ENCODE measurements at regions not wholly inside any gene's neighbourhood (a gene's known extent, or its start where the extent isn't known, plus 50 kb on each side); places are given as distances from the start of the nearest gene placed in this dataset.

DNA sequence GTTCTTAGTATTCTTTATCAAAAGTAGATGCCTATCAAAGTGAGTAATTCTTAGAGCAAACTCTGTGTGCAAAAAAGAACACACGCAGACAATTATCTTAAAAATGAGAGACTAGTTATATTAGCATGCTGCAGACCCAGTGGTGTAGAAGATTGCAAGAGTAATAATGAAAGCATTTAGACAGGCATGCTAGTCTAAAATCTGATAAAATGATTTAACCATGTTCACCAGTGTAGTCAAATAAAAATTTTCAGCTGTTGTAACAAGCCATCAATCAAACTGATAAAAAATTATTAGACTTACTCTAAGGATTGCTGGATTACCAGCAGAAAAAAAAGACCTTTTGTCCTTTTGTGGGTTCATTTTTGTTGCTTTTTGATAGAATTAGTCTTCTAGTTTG, 241.9 kb upstream of the TLE4 start:
- no peak for DNase-seq (ENCODE audit: low read depth)
- H3K4me3 ChIP-seq (ENCODE audit: low read depth, low read length): no peak overlapping the region
- TF ChIP-seq, protein P1, sequence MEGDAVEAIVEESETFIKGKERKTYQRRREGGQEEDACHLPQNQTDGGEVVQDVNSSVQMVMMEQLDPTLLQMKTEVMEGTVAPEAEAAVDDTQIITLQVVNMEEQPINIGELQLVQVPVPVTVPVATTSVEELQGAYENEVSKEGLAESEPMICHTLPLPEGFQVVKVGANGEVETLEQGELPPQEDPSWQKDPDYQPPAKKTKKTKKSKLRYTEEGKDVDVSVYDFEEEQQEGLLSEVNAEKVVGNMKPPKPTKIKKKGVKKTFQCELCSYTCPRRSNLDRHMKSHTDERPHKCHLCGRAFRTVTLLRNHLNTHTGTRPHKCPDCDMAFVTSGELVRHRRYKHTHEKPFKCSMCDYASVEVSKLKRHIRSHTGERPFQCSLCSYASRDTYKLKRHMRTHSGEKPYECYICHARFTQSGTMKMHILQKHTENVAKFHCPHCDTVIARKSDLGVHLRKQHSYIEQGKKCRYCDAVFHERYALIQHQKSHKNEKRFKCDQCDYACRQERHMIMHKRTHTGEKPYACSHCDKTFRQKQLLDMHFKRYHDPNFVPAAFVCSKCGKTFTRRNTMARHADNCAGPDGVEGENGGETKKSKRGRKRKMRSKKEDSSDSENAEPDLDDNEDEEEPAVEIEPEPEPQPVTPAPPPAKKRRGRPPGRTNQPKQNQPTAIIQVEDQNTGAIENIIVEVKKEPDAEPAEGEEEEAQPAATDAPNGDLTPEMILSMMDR (IDR thresholded peaks at IDR 0.05; ENCODE audit: insufficient read depth, low read length): no peak

DNA sequence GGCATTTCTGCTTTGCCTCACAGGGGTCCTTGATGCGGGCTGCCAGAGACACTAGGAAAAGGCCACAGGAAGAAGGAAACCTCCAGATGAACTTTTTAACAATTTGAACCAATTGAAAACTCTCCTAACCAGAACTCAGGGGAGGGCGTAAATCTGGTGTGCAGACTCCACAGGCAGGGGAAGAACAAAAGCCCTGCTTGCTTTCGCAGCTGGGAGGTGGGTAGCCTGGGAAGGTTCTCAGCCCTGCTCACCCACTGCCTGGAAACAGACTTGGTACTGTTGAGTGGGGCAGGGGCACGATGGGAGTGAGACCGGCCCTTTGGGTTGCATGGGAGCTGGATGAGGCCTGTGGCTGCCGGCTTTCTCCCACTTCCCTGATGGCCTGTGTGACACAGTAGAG, 237.8 kb upstream of the TLE4 start:
- no peak overlapping the region for H3K4me3 ChIP-seq (ENCODE audit: low read depth, low read length)
- TF ChIP-seq, protein P1 (IDR thresholded peaks at IDR 0.05; ENCODE audit: insufficient read depth, low read length): no peak

DNA sequence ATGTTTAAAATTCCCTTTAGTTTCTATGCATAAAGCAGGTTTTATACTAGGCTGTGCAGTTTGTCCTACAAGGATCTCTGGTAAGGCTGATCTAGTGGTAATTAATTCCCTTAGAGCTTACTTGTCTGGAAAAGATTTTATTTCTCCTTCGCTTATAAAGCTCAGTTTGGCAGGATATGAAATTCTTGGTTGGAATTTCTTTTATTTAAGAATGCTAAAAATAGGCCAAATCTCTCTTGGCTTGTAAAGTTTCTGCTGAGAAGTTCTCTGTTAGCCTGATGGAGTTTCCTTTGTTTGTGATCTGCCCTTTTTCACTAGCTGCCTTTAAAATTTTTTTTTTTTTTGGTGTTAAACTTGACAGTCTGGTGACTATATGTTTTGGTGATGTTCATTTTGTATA, 237.1 kb upstream of the TLE4 start:
- no peak for DNase-seq (ENCODE audit: low read depth)
- TF ChIP-seq, protein P1 (IDR thresholded peaks at IDR 0.05; ENCODE audit: insufficient read depth, low read length): no peak
- no peak overlapping the region for H3K4me3 ChIP-seq (ENCODE audit: low read depth, low read length)

More for the DNA sequence above, 237.8 kb upstream of the TLE4 start:
- DNase-seq (ENCODE audit: low read depth): no peak

DNA sequence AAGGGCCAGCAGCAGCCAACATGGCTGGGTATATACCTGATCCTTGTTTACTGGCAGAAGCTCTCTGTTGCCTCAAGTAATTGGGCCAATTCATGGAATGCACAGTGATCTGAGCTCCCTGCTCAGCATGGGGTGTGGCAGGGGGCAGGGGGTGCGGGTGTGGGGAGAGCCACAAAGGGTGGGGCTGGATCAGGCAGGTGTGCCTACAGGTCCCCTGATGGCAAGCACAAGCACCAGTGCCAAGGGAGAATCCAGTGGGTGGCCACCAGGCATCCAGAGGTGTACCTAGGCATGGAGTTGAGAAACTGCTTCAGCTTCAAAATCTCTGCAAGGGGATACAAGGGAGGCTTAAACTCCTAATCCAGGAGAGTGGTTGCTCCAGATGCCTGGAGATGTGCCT, 235.8 kb upstream of the TLE4 start:
- DNase-seq (ENCODE audit: low read depth): no peak

DNA sequence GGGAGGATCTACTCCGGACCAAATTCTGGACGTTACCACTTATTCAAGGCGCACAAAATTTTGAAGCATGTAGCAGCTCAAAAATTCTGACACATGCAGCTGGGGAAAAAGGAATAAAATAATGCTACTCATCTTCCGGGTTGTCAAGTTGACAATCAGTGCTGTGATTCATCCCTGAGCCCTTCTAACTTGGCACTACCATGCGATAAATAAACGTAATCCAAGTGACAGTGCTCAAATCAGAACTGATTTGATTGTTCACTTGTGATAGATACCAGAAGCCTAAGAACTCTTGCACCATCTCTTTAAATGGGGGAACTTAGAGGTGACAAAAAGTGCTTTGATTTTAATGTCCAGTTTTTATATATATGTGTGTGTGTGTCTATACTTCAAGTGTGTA, 230.2 kb upstream of the TLE4 start:
- no peak for DNase-seq (ENCODE audit: low read depth)
- TF ChIP-seq, protein P1 (IDR thresholded peaks at IDR 0.05; ENCODE audit: insufficient read depth, low read length): no peak
- H3K4me3 ChIP-seq (ENCODE audit: low read depth, low read length): no peak overlapping the region

More for the DNA sequence above, 235.8 kb upstream of the TLE4 start:
- TF ChIP-seq, protein P1 (IDR thresholded peaks at IDR 0.05; ENCODE audit: insufficient read depth, low read length): no peak
- H3K4me3 ChIP-seq (ENCODE audit: low read depth, low read length): no peak overlapping the region

DNA sequence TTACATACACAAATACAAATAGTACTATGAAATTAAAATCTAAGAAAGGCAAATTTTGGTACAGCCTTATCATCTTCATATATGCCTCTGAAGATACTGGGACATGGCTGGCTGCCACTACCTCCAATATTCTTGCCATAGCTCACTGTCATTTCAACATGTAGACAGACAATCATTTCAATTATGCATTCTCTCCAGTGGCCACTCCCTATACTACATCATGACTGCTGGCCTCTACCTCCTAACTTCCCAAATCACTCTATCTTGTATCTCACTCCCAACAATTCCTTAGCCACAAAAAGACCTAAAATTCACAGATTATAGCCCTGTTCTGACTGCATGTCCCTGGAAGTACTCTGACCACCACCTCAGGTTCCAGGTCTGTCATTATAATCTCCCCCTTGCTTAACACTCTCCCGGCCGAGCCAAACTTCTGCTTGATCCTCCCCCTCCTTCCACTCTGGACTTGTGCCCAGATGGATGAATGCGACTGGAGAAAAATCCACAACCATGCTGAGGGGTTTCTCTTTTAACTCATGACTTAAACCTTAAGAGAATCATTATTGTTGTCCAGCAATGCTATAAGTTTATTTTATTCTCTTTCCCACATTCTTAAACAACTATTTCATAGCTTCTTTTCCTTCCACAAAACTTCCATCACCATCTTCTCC, 225.3 kb upstream of the TLE4 start:
- no peak for DNase-seq (ENCODE audit: low read depth)
- no peak overlapping the region for H3K4me3 ChIP-seq (ENCODE audit: low read depth, low read length)
- TF ChIP-seq, protein P1 (IDR thresholded peaks at IDR 0.05; ENCODE audit: insufficient read depth, low read length): no peak

DNA sequence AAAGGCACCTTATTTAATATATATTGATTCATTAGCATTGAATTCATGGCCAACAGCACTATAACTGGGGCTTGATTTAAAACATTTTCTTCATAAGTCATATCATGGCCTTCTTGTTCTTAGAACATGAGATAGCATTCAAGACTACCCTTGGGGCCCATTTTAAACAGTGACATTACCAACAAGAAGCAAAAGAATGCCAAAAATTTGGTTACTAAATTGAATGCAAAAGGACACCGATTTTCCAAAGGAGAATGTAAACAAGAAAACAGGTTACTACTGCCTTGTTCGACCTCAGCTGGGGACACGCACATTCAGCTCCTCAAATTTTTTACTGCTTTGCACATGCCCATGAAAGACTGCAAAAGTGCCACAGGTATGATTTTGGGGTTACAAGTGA, 219.4 kb upstream of the TLE4 start:
- no peak overlapping the region for H3K4me3 ChIP-seq (ENCODE audit: low read depth, low read length)
- TF ChIP-seq, protein P1 (IDR thresholded peaks at IDR 0.05; ENCODE audit: insufficient read depth, low read length): no peak
- DNase-seq (ENCODE audit: low read depth): no peak

Data from fibroblast of the aortic adventitia (primary cell).